Large intestine (tissue), 3 donors: ENCODE measurements at regions not wholly inside any gene's neighbourhood (a gene's known extent, or its start where the extent isn't known, plus 50 kb on each side); places are given as distances from the start of the nearest gene placed in this dataset.

ENCODE experiments used
- DNase-seq, 2 donors: peaks; one replicate each; pipeline versions ENCODE4 v3.0.0 to v3.0.0-alpha.2; 2013
- H3K27ac ChIP-seq: one replicate; pipeline ENCODE4 v1.5.1; 2013; ENCODE audit warnings: low read length
- H3K27me3 ChIP-seq: 2 replicates; pipeline ENCODE4 v1.6.1; 2013; ENCODE audit warnings: low read length; ENCODE audit not compliant: control insufficient read depth, insufficient read depth
- H3K36me3 ChIP-seq: 2 replicates; pipeline ENCODE4 v1.6.1; 2013; ENCODE audit warnings: low read length; ENCODE audit not compliant: control insufficient read depth, insufficient read depth
- H3K4me1 ChIP-seq: one replicate; pipeline ENCODE4 v1.6.1; 2013; ENCODE audit warnings: low read length; ENCODE audit not compliant: control insufficient read depth, insufficient read depth
- H3K4me3 ChIP-seq: one replicate; pipeline ENCODE4 v1.5.1; 2013; ENCODE audit warnings: low read length
- H3K9me3 ChIP-seq: one replicate; pipeline ENCODE4 v1.6.1; 2013; ENCODE audit warnings: mild to moderate bottlenecking, low read depth, low read length, moderate library complexity; ENCODE audit not compliant: control insufficient read depth
- WGBS: methylation state at CpG from one replicate; pipeline ENCODE4 v1.1.5; 2013; ENCODE audit warnings: low lambda C conversion rate; ENCODE audit not compliant: insufficient coverage; 5-methylcytosine and 5-hydroxymethylcytosine counted together

DNA sequence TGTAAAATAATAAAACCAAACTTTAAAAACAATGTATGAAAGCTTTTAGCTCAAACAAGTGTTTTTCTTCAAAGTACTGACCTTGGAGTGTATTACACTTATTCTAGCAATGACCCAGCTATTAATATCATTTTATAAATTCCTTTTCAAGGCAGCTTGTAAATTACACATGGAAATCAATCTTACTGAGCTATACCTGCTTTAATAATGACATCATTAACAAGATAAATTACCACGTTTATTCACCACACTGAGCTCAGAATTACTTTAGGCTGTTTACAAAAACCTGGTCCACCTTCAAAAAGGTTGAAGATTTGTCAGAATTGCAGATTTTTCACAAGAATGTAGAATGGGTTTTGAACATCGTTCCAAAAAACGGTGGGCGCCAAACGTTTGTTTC lies 91.7 kb upstream of the RFLNA start:
- no peak for DNase-seq
- no peaks in the 10 kb centered on the region for H3K4me1 ChIP-seq
- WGBS, result 67% methylated on average over 1 of the region's 5 CpGs
- H3K9me3 ChIP-seq, result peaks cover 6% of the 10 kb centered on the region
- no peak overlapping the region for H3K4me3 ChIP-seq
- H3K27ac ChIP-seq, result no peak overlapping the region
- H3K27me3 ChIP-seq, result no peaks in the 10 kb centered on the region
- H3K36me3 ChIP-seq, result no peaks in the 10 kb centered on the region

- no peaks in the 10 kb centered on the region for H3K36me3 ChIP-seq
Measured at GRCh38 chr12:124205405-124205804, 89.5 kb upstream of the RFLNA start.

GRCh38 chr12:124207049-124207448 lies 87.8 kb upstream of the RFLNA start:
- Histone ChIP-seq H3K4me3 (no peak overlapping the region), H3K27me3 (no peaks in the 10 kb centered on the region), H3K36me3 (no peaks in the 10 kb centered on the region), H3K4me1 (no peaks in the 10 kb centered on the region), H3K27ac (no peak overlapping the region), H3K9me3 (peaks cover 10% of the 10 kb centered on the region)
- no CpG with 5 or more reads among the region's 1 CpG for WGBS
- DNase-seq, result no peak

More at GRCh38 chr12:124205405-124205804, 89.5 kb upstream of the RFLNA start:
- H3K27ac ChIP-seq, result no peak overlapping the region
- H3K27me3 ChIP-seq, result no peaks in the 10 kb centered on the region
- H3K4me1 ChIP-seq, result no peaks in the 10 kb centered on the region
- no peak for DNase-seq
- H3K4me3 ChIP-seq, result no peak overlapping the region
- peaks cover 10% of the 10 kb centered on the region for H3K9me3 ChIP-seq
- WGBS, result 83% methylated on average over 1 of the region's 2 CpGs

- WGBS, result 100% methylated on average over 4 of the region's 15 CpGs
- DNase-seq, result no peak
- no peaks in the 10 kb centered on the region for H3K4me1 ChIP-seq
- H3K4me3 ChIP-seq, result no peak overlapping the region
- H3K36me3 ChIP-seq, result no peaks in the 10 kb centered on the region
- no peak overlapping the region for H3K27ac ChIP-seq
- peaks cover 10% of the 10 kb centered on the region for H3K9me3 ChIP-seq
- no peaks in the 10 kb centered on the region for H3K27me3 ChIP-seq
Measured at GRCh38 chr12:124207617-124208016, 87.3 kb upstream of the RFLNA start.

DNA sequence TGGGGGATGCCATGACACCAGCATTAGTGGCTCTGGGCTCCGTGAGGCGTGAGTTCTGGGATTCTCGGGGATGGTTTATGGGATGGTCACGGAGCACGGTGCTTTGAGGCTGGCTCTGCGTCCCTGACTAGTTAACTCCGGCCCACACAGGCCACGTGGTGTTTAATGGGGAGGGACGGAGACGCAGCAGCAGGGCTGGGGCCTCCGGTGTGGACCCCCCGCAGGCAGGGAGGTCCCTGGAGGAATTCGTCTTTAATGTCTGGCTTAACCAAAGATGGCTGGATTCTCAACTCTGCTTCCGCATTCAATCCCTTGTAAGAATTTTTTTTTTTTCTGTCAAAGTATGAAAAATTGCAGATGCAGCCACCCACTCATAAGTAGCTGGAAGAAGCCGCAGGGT lies 86.4 kb upstream of the RFLNA start:
- Histone ChIP-seq H3K4me3 (no peak overlapping the region), H3K9me3 (peaks cover 10% of the 10 kb centered on the region), H3K4me1 (no peaks in the 10 kb centered on the region), H3K27me3 (no peaks in the 10 kb centered on the region), H3K27ac (no peak overlapping the region), H3K36me3 (no peaks in the 10 kb centered on the region)
- WGBS, result 83% methylated on average over 1 of the region's 15 CpGs
- no peak for DNase-seq

DNA sequence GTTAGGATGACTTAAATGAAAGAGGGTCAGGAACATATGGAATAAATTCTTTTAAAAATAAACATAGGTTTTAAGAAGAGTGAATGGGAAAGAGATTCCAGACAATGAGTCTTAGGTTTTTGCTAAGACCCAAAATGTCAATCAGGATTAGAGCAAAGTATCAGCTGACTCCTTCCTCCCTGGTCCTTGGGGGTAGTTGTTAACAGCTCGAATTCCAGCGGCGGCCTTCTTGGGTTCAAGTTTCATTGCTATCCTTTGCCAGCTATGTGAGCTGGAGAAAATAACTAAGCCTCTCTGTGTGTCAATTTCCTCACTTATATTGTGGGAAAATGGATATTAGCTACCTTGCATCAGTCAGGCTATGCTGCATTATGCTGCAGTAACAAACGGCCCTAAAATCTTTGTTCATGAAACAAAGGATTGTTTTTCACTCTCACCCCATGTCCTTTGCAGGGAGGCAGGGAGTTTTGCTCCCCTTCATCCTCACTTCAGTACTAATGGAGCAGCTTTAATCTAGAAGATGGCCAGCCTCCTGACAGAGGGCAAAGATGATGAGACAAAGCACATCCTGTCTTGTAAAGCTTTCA lies 83.8 kb upstream of the RFLNA start:
- Histone ChIP-seq H3K27me3 (no peaks in the 10 kb centered on the region), H3K4me1 (no peaks in the 10 kb centered on the region), H3K9me3 (peaks cover 3% of the 10 kb centered on the region), H3K27ac (no peak overlapping the region), H3K36me3 (no peaks in the 10 kb centered on the region), H3K4me3 (no peak overlapping the region)
- DNase-seq, result no peak
- no CpG with 5 or more reads among the region's 4 CpGs for WGBS

DNA sequence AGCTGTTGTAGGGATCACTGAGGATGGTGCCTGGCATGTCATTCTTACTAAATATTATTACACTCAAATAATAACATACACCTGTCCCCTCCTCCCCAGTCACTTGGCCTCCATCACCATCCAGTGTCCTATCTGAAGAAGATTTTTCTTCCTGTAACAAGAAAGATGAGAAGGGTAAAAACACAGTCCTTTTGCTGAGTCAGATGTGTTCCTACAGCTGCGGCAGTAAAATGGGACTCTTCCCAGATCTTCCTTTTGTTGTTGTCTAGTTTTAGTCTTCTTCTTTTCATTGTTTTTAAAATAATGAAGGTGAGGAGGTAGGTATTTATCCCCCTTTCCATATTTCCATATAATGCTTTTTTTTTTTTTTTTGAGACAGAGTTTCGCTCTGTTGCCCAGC lies 83.1 kb upstream of the RFLNA start:
- Histone ChIP-seq H3K36me3 (no peaks in the 10 kb centered on the region), H3K27me3 (no peaks in the 10 kb centered on the region), H3K4me3 (no peak overlapping the region), H3K4me1 (no peaks in the 10 kb centered on the region), H3K9me3 (peaks cover 3% of the 10 kb centered on the region), H3K27ac (no peak overlapping the region)
- DNase-seq, result no peak
- WGBS, result 100% methylated on average over 1 of the region's 2 CpGs

GRCh38 chr12:124213666-124214347 lies 81.1 kb upstream of the RFLNA start:
- H3K4me1 ChIP-seq, result no peaks in the 10 kb centered on the region
- no peak overlapping the region for H3K27ac ChIP-seq
- peaks cover 3% of the 10 kb centered on the region for H3K9me3 ChIP-seq
- WGBS, result 82% methylated on average over 4 of the region's 11 CpGs
- H3K36me3 ChIP-seq, result no peaks in the 10 kb centered on the region
- no peak overlapping the region for H3K4me3 ChIP-seq
- no peaks in the 10 kb centered on the region for H3K27me3 ChIP-seq
- DNase-seq, result no peak

DNA sequence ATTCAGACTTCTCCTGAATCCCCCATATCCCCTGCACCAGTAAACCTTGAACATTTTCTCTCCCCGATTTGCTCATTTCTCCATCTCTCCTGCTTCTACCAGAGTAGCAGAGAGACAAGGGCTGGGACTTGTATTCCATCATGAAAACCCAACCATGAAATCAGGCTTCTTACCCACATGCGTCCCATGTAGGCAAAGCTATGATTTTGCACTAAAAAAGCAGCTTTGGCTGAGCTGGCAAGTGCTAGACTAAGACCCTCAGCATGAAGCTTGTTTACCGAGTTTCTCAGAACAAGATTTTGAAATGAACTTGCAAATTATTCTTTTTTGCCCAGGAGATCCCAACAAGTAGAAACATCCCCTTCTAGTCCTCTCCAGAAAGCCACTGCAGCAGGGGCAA lies 80.3 kb upstream of the RFLNA start:
- no peaks in the 10 kb centered on the region for H3K36me3 ChIP-seq
- no peak overlapping the region for H3K27ac ChIP-seq
- H3K4me1 ChIP-seq, result no peaks in the 10 kb centered on the region
- WGBS, result no CpG with 5 or more reads among the region's 3 CpGs
- no peaks in the 10 kb centered on the region for H3K27me3 ChIP-seq
- H3K4me3 ChIP-seq, result no peak overlapping the region
- DNase-seq, result no peak
- H3K9me3 ChIP-seq, result no peaks in the 10 kb centered on the region

DNA sequence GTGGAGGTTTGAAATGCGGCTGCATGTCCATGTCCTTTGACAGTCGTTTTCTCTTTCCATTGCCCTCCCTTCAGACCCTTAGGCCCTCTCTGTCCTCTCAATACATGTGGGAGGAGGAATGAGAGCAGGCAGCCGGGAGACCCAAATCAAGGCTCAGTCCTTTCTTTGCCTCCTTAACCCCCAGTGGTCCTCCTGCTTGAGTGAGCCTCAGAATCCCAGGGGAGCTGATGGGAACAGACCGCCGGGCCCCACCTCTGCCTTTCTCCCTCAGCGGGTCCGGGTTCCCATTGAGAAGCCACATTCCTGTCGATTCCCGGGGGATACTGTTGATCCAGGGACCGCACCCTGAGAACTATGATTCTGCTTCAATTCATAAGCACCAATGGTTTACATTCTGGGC lies 77.9 kb upstream of the RFLNA start:
- Histone ChIP-seq H3K27me3 (no peaks in the 10 kb centered on the region), H3K27ac (no peak overlapping the region), H3K4me1 (no peaks in the 10 kb centered on the region), H3K36me3 (no peaks in the 10 kb centered on the region), H3K4me3 (no peak overlapping the region), H3K9me3 (no peaks in the 10 kb centered on the region)
- WGBS, result no CpG with 5 or more reads among the region's 10 CpGs
- no peak for DNase-seq
